Epidermal melanocyte (primary cell): ENCODE measurements at regions not wholly inside any gene's neighbourhood (a gene's known extent, or its start where the extent isn't known, plus 50 kb on each side); places are given as distances from the start of the nearest gene placed in this dataset.

Experiments
- DNase-seq: peaks from one replicate; pipeline ENCODE4 v3.0.0; 2011; ENCODE audit warnings: low spot score; ENCODE audit not compliant: insufficient read length

- DNase-seq: no peak
Observed at GRCh38 chr4:17336986-17337385, 174.9 kb downstream of the QDPR start.

- no peak for DNase-seq
Observed at GRCh38 chr4:17336524-17336961, 175.3 kb downstream of the QDPR start.

DNA sequence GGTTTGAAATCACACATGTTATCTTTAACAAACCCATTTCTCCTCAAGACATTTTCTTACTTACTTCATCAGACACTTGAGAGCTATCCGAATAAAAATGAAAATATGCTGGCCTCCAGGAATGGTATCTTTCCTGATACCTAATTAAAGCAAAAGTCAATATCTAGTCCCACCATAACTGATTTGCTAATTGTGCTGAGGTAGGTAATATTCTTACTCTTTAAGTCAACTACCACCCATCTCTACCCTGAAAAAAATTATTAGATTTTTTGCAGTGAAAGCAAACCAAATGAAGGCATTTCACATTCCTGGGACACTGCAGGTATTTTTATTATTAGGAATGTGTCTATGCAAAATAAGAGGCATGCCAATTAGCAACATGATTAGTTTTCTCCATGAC lies 175.8 kb downstream of the QDPR start:
- no peak for DNase-seq

- DNase-seq: no peak
Observed at GRCh38 chr4:17335371-17335770, 176.5 kb downstream of the QDPR start.

GRCh38 chr4:17332478-17332877 lies 179.4 kb downstream of the QDPR start:
- DNase-seq: no peak

DNA sequence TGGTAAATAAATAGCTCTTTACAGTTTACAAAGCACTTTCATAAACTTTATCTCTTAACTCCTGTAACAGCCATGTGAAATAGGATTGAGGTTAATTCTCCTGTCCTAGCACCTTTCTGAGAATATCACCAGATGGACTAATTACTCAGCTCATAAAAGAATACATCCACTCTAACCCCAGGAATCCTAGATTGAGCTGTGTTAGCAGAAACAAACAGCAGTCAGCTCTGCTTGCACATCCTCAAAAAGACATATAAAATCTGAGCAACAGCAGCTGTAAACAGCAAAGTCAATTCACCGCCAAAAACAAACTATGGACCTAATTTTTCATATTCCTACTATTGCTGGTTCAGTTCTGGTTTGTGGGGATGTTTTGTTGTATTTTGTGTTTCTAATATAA lies 182.8 kb downstream of the QDPR start:
- DNase-seq: no peak

- no peak for DNase-seq
Observed at GRCh38 chr4:17328141-17328815, 183.6 kb downstream of the QDPR start.

DNA sequence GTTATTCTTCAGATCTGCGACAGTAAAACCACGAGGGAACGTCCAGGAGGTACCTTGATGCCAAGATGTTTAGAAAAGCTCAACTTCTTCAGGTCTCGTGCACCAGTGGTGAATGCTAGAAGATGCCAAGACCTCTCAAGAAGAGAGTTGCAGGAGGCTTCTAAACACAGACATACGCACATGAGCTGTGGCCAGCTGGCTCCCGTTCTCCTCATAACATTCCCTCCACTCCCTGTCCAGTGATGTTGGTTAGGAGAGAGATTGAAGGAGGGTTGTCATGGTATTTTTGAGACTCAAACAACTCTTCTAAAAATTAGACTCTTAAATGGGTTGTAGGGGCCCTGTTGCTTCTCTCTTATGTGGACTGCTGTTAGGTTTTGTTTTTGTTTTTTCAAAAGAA lies 184.3 kb downstream of the QDPR start:
- no peak for DNase-seq

DNA sequence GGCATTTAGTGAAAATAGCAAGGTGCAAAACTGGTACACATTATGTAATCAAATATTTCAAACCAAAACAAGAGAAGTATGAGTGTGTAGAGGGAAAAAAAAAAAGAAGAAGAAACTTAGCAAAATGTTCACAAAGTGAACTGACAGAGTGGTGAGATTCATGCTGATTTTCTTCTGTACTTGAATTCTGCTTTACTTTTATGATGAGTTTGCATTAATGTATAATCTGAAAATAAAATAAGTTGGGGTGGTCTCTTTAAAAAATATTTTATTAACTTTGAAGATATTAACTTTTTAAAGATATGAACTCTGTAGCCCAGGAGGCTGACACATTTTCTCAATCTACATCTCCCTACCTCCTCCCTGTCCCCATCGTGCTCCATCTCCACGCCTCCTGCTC lies 185.1 kb downstream of the QDPR start:
- no peak for DNase-seq

GRCh38 chr4:17325098-17325497 lies 186.8 kb downstream of the QDPR start:
- DNase-seq: no peak

DNA sequence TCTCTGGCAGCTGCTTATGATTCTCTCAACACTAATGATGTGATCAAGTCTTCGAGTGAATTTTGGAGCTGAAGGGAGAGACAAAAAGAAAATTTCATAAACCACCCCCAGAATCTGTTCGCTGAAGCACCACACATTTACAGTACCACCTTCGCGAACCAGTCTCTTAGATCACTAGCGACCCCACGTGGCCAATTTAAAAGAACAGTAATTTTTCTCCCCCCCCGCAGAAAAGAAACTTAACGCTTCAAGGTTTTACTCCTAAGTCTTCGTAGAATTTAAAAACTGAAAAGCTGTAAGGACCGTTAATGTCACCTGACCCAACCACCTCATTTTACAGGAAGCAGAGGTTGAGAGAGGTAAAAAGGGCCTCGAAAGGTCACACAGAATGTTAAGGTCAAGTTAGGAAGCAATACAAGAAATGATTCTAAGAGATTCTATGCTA lies 187.5 kb downstream of the QDPR start:
- DNase-seq: no peak

GRCh38 chr4:17323554-17324385 lies 188.1 kb downstream of the QDPR start:
- no peak for DNase-seq

DNA sequence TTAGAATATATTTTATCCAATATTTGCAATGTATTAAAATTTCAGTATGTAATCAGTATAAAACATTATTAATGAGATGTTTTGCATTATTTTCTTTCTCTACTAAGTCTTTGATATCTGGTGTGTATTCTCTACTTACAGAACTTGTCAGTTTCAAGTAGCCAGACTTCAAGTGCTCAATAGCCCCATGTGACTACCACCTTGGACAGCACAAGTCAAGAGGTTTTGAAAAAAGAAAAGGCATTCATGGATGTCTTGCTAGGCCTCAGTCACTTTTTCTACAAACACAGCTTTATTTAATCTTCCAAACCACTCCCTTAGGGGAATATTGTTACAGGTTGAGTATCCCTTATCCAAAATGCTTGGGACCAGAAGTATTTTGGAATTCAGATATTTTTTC lies 189.4 kb downstream of the QDPR start:
- no peak for DNase-seq

- no peak for DNase-seq
Observed at GRCh38 chr4:17320046-17320445, 191.8 kb downstream of the QDPR start.

- no peak for DNase-seq
Observed at GRCh38 chr4:17317526-17317925, 194.4 kb downstream of the QDPR start.

- DNase-seq: no peak
Observed at GRCh38 chr4:17316566-17316965, 195.3 kb downstream of the QDPR start.

DNA sequence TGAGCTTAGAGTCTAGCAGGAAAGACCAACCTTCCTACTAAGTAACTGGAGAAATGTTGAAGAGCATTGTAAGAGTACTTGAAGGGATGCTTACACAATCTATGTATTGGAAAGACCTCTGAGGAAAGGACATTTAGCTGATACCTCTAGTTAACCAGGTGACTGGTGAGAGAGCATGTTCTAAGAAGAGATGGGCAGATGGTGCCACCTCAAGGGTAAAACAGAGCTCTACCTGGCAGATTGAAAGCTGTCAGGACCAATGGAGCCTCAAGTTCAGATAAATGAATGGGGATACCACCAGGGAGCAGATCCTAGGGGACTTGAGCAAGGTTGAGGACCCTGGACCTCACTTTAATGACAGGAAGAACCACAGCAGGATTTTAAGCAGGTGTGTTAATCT lies 196.4 kb downstream of the QDPR start:
- DNase-seq: no peak

DNA sequence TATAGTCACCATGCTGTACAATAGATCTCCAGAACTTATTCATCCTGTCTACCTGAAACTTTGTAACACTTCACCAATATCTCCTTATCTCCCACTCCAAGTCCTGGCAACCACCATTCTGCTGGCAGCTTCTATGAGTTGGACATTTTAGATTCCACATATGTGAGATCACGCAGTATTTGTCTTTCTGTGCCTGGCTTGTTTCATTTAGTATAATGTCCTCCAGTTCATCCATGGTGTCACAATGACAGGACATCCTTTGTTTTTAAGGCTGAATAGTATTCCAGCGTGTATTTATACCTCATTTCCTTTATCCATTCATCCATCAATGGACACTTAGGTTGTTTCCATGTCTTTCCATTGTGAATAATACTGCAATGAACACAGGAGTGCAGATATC lies 198.7 kb downstream of the QDPR start:
- DNase-seq: no peak

GRCh38 chr4:17310269-17310652 lies 201.6 kb downstream of the QDPR start:
- DNase-seq: no peak

DNA sequence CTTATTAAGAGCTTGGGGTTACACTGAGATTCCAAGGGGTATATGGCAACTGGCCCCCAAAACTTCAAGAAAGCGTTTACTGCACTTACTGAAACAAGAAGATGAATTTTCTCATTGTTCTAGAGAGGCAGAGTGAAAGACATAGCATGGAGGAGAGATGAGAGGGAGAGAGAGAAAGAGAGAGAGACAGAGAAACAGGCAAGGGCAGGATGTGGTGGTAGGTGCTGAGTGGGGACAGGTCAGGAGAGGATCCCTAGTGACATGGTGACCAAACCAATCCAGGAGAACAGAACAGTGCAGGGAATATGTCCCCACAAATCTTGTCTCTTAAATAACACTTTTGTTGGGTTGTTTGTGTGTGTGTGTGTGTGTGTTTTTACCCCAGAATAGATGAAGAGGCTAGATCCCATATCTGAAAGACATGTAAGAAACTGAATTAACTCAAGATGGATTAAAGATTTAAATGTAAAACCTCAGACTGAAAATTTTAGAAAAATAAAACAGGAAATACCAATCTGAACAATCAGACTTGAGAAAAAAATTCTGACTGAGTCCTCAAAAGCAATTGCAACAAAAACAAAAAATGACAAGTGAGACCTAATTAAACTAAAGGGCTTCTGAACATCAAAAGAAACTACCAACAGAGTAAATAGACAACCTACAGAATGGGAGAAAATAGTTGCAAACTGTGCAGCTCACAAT lies 202.2 kb downstream of the QDPR start:
- DNase-seq: no peak

DNA sequence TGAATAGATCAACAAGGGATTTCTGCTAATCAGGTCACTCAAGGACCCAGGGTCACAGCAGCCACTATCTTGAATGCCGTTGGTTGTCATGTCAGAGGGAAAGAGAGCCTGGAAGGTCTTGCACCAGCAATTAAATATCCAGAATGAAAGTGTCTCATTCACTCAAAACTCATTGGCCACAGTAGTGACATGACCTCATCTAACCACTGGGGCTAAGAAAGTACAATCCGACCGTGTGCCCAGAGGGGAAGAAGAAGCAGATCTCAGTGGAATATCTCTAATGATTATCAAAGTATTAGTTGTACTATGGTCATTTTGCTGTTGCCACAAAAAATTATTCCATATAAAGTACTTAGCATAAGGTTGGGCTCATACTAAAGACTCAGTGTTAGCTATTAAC lies 210.0 kb downstream of the QDPR start:
- no peak for DNase-seq

DNA sequence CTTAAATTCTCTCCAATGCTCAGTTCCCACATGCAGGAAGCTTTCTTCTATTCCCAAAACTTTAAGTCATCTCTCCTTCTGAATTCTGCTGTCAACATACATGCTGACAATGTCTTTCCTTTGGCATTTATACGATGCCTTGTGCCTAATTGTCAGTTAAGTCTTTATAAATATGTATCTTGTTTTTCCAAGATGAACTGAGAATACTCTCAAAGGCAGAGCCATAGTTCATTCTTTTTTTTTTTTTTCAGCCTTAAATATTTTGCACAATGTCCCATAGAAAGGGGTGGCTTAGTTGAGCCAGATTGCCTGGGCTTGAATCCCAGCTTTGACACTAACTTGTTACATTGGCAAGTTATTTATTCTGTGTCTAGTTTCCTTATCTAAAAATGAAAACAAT lies 210.6 kb downstream of the QDPR start:
- no peak for DNase-seq
